PC-3 (cell line): ENCODE measurements at regions not wholly inside any gene's neighbourhood (a gene's known extent, or its start where the extent isn't known, plus 50 kb on each side); places are given as distances from the start of the nearest gene placed in this dataset.

ENCODE experiments used
- CTCF ChIP-seq: fragments of 300-600 bp; sonication (generic); conservative IDR thresholded peaks from 2 replicates; pipeline ENCODE4 v1.5.1; 2017; ENCODE audit warnings: antibody characterized with exemption, low read depth, mild to moderate bottlenecking, low read length
- EZH2phosphoT487 ChIP-seq: fragments of 300-600 bp; sonication (generic); IDR thresholded peaks from 2 replicates; pipeline ENCODE4 v1.6.1; 2018; ENCODE audit warnings: mild to moderate bottlenecking, antibody characterized with exemption, low read length, borderline replicate concordance

- TF ChIP-seq CTCF (no peak), EZH2phosphoT487 (no peak)
Measured at GRCh38 chr5:82396396-82396795, 118.2 kb upstream of the RPS23 start.
